PC-3 (cell line): ENCODE measurements at regions not wholly inside any gene's neighbourhood (a gene's known extent, or its start where the extent isn't known, plus 50 kb on each side); places are given as distances from the start of the nearest gene placed in this dataset.

Experiments
- ATAC-seq: fragments of 200-7000 bp; cut with Tn5 transposase; 2 replicates; pipeline ENCODE4 v1.9.1; 2020; ENCODE audit warnings: mild to moderate bottlenecking, moderate library complexity
- BruUV-seq: library from RNA; stranded (reverse); fragments of 400-500 nt; replicated peaks from 2 replicates; lab custom pipeline; 2021; lab: Mats Ljungman, UMichigan
- CTCF ChIA-PET: fragments of 300-600 bp; sonication (Branson Sonifier 250); formaldehyde crosslinking; loops from one replicate; lab custom pipeline; 2022; ENCODE audit warnings: antibody characterized with exemption; lab: Charles Lee
- POLR2A ChIA-PET: fragments of 300-600 bp; sonication (Branson Sonifier 250); formaldehyde crosslinking; loops from one replicate; lab custom pipeline; 2022; ENCODE audit warnings: antibody characterized with exemption; ENCODE audit not compliant: unreplicated experiment; lab: Charles Lee
- DNase-seq: peaks from one replicate; pipeline ENCODE4 v3.0.0-alpha.2; 2015
- H2AFZ ChIP-seq: fragments of 300-600 bp; sonication (generic); 2 replicates; pipeline ENCODE4 v1.6.0; 2016; ENCODE audit warnings: antibody characterized with exemption, low read length
- H3F3A ChIP-seq: fragments of 300-600 bp; sonication (generic); one replicate; pipeline ENCODE4 v1.6.0; 2017; ENCODE audit warnings: antibody characterized with exemption, low read length, control low read depth, mild to moderate bottlenecking; ENCODE audit not compliant: unreplicated experiment
- H3K27ac ChIP-seq: fragments of 300-600 bp; sonication (generic); 2 replicates; pipeline ENCODE4 v1.5.1; 2016; ENCODE audit warnings: mild to moderate bottlenecking, low read length
- H3K27me3 ChIP-seq: fragments of 300-600 bp; sonication (generic); 2 replicates; pipeline ENCODE4 v1.6.1; 2016; ENCODE audit warnings: low read length, mixed read lengths
- H3K36me3 ChIP-seq: fragments of 300-600 bp; sonication (generic); 2 replicates; pipeline ENCODE4 v1.6.1; 2016; ENCODE audit warnings: low read depth, mixed run types, low read length, mixed read lengths
- H3K4me1 ChIP-seq: fragments of 300-600 bp; sonication (generic); 2 replicates; pipeline ENCODE4 v1.5.1; 2016; ENCODE audit warnings: low read length; ENCODE audit not compliant: insufficient read depth
- H3K4me2 ChIP-seq: fragments of 300-600 bp; sonication (generic); 2 replicates; pipeline ENCODE4 v1.6.0; 2016; ENCODE audit warnings: low read length
- H3K4me3 ChIP-seq: fragments of 300-600 bp; sonication (generic); 2 replicates; pipeline ENCODE4 v1.5.1; 2016; ENCODE audit warnings: mild to moderate bottlenecking, low read length, mixed read lengths
- H3K79me2 ChIP-seq: fragments of 300-600 bp; sonication (generic); 2 replicates; pipeline ENCODE4 v1.6.1; 2017; ENCODE audit warnings: low read length, mixed read lengths
- H3K9ac ChIP-seq: fragments of 300-600 bp; sonication (generic); 2 replicates; pipeline ENCODE4 v1.6.0; 2016; ENCODE audit warnings: mild to moderate bottlenecking, low read length
- H3K9me2 ChIP-seq: fragments of 300-600 bp; sonication (generic); replicated peaks from 2 replicates; pipeline ENCODE4 v1.6.1; 2016; ENCODE audit warnings: mixed run types, low read length, mixed read lengths
- H3K9me3 ChIP-seq: fragments of 300-600 bp; sonication (generic); 2 replicates; pipeline ENCODE4 v1.6.1; 2016; ENCODE audit warnings: low read length, mixed read lengths
- H4K20me1 ChIP-seq: fragments of 300-600 bp; sonication (generic); 2 replicates; pipeline ENCODE4 v1.6.1; 2016; ENCODE audit warnings: low read length, mixed read lengths
- CTCF ChIP-seq: fragments of 300-600 bp; sonication (generic); conservative IDR thresholded peaks from 2 replicates; pipeline ENCODE4 v1.5.1; 2017; ENCODE audit warnings: antibody characterized with exemption, low read depth, mild to moderate bottlenecking, low read length
- EZH2 ChIP-seq: fragments of 300-600 bp; sonication (generic); IDR thresholded peaks from one replicate; pipeline ENCODE4 v1.6.1; 2017; ENCODE audit warnings: antibody characterized with exemption, mild to moderate bottlenecking, low read length; ENCODE audit not compliant: unreplicated experiment
- EZH2phosphoT487 ChIP-seq: fragments of 300-600 bp; sonication (generic); IDR thresholded peaks from 2 replicates; pipeline ENCODE4 v1.6.1; 2018; ENCODE audit warnings: mild to moderate bottlenecking, antibody characterized with exemption, low read length, borderline replicate concordance
- intact Hi-C: fragments of 100-400 bp; cut with micrococcal nuclease; formaldehyde crosslinking; loops from 2 replicates; pipeline ENCODE4 v1.9.0; 2023

- Histone ChIP-seq H3K79me2 (no peaks in the 10 kb centered on the region), H2AFZ (no peak overlapping the region), H3K27me3 (no peaks in the 10 kb centered on the region), H3K27ac (no peak overlapping the region), H3F3A (no peaks in the 10 kb centered on the region), H3K36me3 (no peaks in the 10 kb centered on the region), H3K4me3 (no peak overlapping the region), H3K9me2 (no peaks in the 10 kb centered on the region), H4K20me1 (no peaks in the 10 kb centered on the region), H3K4me2 (no peak overlapping the region), H3K9me3 (no peaks in the 10 kb centered on the region), H3K4me1 (no peaks in the 10 kb centered on the region), H3K9ac (no peak overlapping the region)
- no peak for TF ChIP-seq CTCF
- TF ChIP-seq EZH2: no peak
- TF ChIP-seq EZH2phosphoT487: no peak
- CTCF ChIA-PET: no interaction called here
- BruUV-seq: no TSS peak
- ATAC-seq (no peak), DNase-seq (no peak)
- POLR2A ChIA-PET: no interaction called here
- intact Hi-C loops: no loop called here
Observed at GRCh38 chr18:55739488-55739887, 151.5 kb upstream of the TCF4 start.

- no peaks in the 10 kb centered on the region for H3K36me3 ChIP-seq
- H3K4me2 ChIP-seq: no peak overlapping the region
- H3K9me2 ChIP-seq: no peaks in the 10 kb centered on the region
- H3K4me3 ChIP-seq: no peak overlapping the region
- H3K4me1 ChIP-seq: no peaks in the 10 kb centered on the region
- no peaks in the 10 kb centered on the region for H3K9me3 ChIP-seq
- no peak for ATAC-seq
- intact Hi-C loops: no loop called here
- H3K9ac ChIP-seq: no peak overlapping the region
- BruUV-seq: no TSS peak
- ChIA-PET POLR2A (no interaction called here), CTCF (no interaction called here)
- TF ChIP-seq EZH2 (no peak), CTCF (no peak), EZH2phosphoT487 (no peak)
- no peaks in the 10 kb centered on the region for H3K79me2 ChIP-seq
- H3K27ac ChIP-seq: no peak overlapping the region
- no peak for DNase-seq
- no peak overlapping the region for H2AFZ ChIP-seq
- no peaks in the 10 kb centered on the region for H3K27me3 ChIP-seq
- no peaks in the 10 kb centered on the region for H4K20me1 ChIP-seq
- no peaks in the 10 kb centered on the region for H3F3A ChIP-seq
Observed at GRCh38 chr18:55738483-55739114, 150.6 kb upstream of the TCF4 start.

- H2AFZ ChIP-seq: no peak overlapping the region
- H3K27ac ChIP-seq: no peak overlapping the region
- no peak overlapping the region for H3K9ac ChIP-seq
- no peak overlapping the region for H3K4me3 ChIP-seq
- H3K36me3 ChIP-seq: no peaks in the 10 kb centered on the region
- no peaks in the 10 kb centered on the region for H3K79me2 ChIP-seq
- no peaks in the 10 kb centered on the region for H3K27me3 ChIP-seq
- no peak overlapping the region for H3K4me2 ChIP-seq
- H3F3A ChIP-seq: no peaks in the 10 kb centered on the region
- POLR2A ChIA-PET: no interaction called here
- no peak for TF ChIP-seq EZH2phosphoT487
- TF ChIP-seq EZH2: no peak
- TF ChIP-seq CTCF: no peak
- H3K9me3 ChIP-seq: no peaks in the 10 kb centered on the region
- DNase-seq (no peak), ATAC-seq (no peak)
- H3K9me2 ChIP-seq: no peaks in the 10 kb centered on the region
- intact Hi-C loops: no loop called here
- no peaks in the 10 kb centered on the region for H4K20me1 ChIP-seq
- BruUV-seq: no TSS peak
- CTCF ChIA-PET: no interaction called here
- no peaks in the 10 kb centered on the region for H3K4me1 ChIP-seq
Observed at GRCh38 chr18:55737781-55738468, 149.9 kb upstream of the TCF4 start.
